K562 (cell line): ENCODE measurements at regions not wholly inside any gene's neighbourhood (a gene's known extent, or its start where the extent isn't known, plus 50 kb on each side); places are given as distances from the start of the nearest gene placed in this dataset.

Experiments used
- ARID1B ChIP-seq: fragments of 450-650 bp; IDR thresholded peaks from 2 replicates; pipeline ENCODE4 v1.6.1; 2016; ENCODE audit warnings: antibody characterized with exemption, mild to moderate bottlenecking, inconsistent platforms
- CCAR2 ChIP-seq: fragments of 200-400 bp; formaldehyde crosslinking; IDR thresholded peaks from 2 replicates; pipeline ENCODE4 v1.6.1; 2017; ENCODE audit warnings: mild to moderate bottlenecking, low read depth, low read length
- CHCHD3 ChIP-seq: fragments of 250-450 bp; sonication (Bioruptor Pico); IDR thresholded peaks from 2 replicates; pipeline ENCODE4 v2.1.2; 2022; ENCODE audit warnings: mild to moderate bottlenecking
- CTCFL ChIP-seq: IDR thresholded peaks from 2 replicates; pipeline ENCODE4 v1.6.1; 2011; ENCODE audit warnings: borderline replicate concordance, low read depth, mild to moderate bottlenecking, moderate library complexity, low read length; ENCODE audit not compliant: insufficient read depth, poor library complexity, severe bottlenecking
- E2F3 ChIP-seq: fragments of 250-450 bp; sonication (Bioruptor Pico); IDR thresholded peaks from 2 replicates; pipeline ENCODE4 v1.4.0; 2020; ENCODE audit warnings: mild to moderate bottlenecking
- ESRRA ChIP-seq: fragments of 450-650 bp; IDR thresholded peaks from 2 replicates; pipeline ENCODE4 v1.6.1; 2014; ENCODE audit warnings: low read depth, mild to moderate bottlenecking, moderate library complexity, borderline replicate concordance
- FOXM1 ChIP-seq, 2 experiments: fragments of 450-650 bp in 1 of 2; sonication (generic) in 1 of 2; formaldehyde crosslinking in 1 of 2; IDR thresholded peaks; 2 replicates each; pipeline versions ENCODE4 v1.6.1 to v1.9.0; 2017 to 2022; ENCODE audit warnings: low read depth in 2 of 2, mild to moderate bottlenecking in 2 of 2, missing genetic modification reagents in 1 of 2, moderate library complexity in 1 of 2
- FUS ChIP-seq: fragments of 200-400 bp; formaldehyde crosslinking; optimal IDR thresholded peaks from 2 replicates; pipeline ENCODE3; 2017; ENCODE audit warnings: low read depth, low read length
- HIVEP1 ChIP-seq: fragments of 250-450 bp; sonication (Bioruptor Pico); IDR thresholded peaks from 2 replicates; pipeline ENCODE4 v1.4.0; 2020; ENCODE audit warnings: mild to moderate bottlenecking
- LARP7 ChIP-seq: fragments of 450-650 bp; IDR thresholded peaks from 2 replicates; pipeline ENCODE4 v1.6.1; 2016
- MYC ChIP-seq, 2 experiments: fragments of 250-450 bp in 1 of 2; sonication (Bioruptor Pico) in 1 of 2; IDR thresholded peaks; 2 replicates each; pipeline versions ENCODE4 v1.5.1 to v1.6.1; 2012 to 2021; ENCODE audit warnings: low read depth in 2 of 2, borderline replicate concordance in 1 of 2, improper control_type of control experiment in 1 of 2, low read length in 1 of 2, mild to moderate bottlenecking in 1 of 2, moderate library complexity in 1 of 2
- NCOA2 ChIP-seq, 2 experiments: fragments of 450-650 bp; IDR thresholded peaks; 2 replicates each; pipeline ENCODE4 v1.6.1; 2018; ENCODE audit warnings: mild to moderate bottlenecking in 2 of 2, moderate library complexity in 1 of 2; ENCODE audit not compliant: partially characterized antibody in 2 of 2
- RBM14 ChIP-seq: fragments of 200-400 bp; formaldehyde crosslinking; IDR thresholded peaks from 2 replicates; pipeline ENCODE4 v1.6.1; 2018; ENCODE audit warnings: low read depth, mild to moderate bottlenecking, low read length, moderate library complexity, borderline replicate concordance; ENCODE audit not compliant: insufficient read depth
- SIX5 ChIP-seq, 2 experiments: IDR thresholded peaks; 2 replicates each; pipeline ENCODE4 v1.6.1; 2011; ENCODE audit warnings: low read length in 2 of 2, borderline replicate concordance in 1 of 2, low read depth in 1 of 2, mild to moderate bottlenecking in 1 of 2, moderate library complexity in 1 of 2; ENCODE audit not compliant: insufficient read depth in 1 of 2
- TBL1XR1 ChIP-seq, 2 experiments: IDR thresholded peaks; 2 replicates each; pipeline ENCODE4 v1.6.1; 2012; ENCODE audit warnings: improper control_type of control experiment in 2 of 2, low read length in 2 of 2, mild to moderate bottlenecking in 1 of 2
- THRAP3 ChIP-seq: fragments of 450-650 bp; IDR thresholded peaks from 2 replicates; pipeline ENCODE4 v1.6.1; 2016; ENCODE audit warnings: mild to moderate bottlenecking, inconsistent platforms, borderline replicate concordance
- TRIM24 ChIP-seq, 2 experiments: fragments of 450-650 bp; IDR thresholded peaks; 2 replicates each; pipeline ENCODE4 v1.6.1; 2016
- ZFX ChIP-seq: sonication (generic); formaldehyde crosslinking; IDR thresholded peaks from 2 replicates; pipeline ENCODE4 v1.8.0; 2022; ENCODE audit warnings: mild to moderate bottlenecking, missing genetic modification reagents, moderate library complexity
- ZNF134 ChIP-seq: fragments of 250-450 bp; sonication (Bioruptor Pico); conservative IDR thresholded peaks from 2 replicates; pipeline ENCODE4 v1.4.0; 2020
- ZNF24 ChIP-seq: fragments of 450-650 bp; IDR thresholded peaks from 2 replicates; pipeline ENCODE4 v1.6.1; 2016
- ZNF316 ChIP-seq: fragments of 450-650 bp; IDR thresholded peaks from 2 replicates; pipeline ENCODE4 v1.6.1; 2016
- TF ChIP-seq, protein P1 (sequence below), 2 experiments: fragments of 450-650 bp in 1 of 2; IDR thresholded peaks; 2 replicates each; pipeline ENCODE4 v1.6.1; 2011 to 2017; ENCODE audit warnings: low read depth in 2 of 2, antibody characterized with exemption in 1 of 2, borderline replicate concordance in 1 of 2, low read length in 1 of 2, mild to moderate bottlenecking in 1 of 2, mixed read lengths in 1 of 2; ENCODE audit not compliant: control insufficient read depth in 1 of 2
- TF ChIP-seq, protein P2 (sequence below): IDR thresholded peaks from 2 replicates; pipeline ENCODE4 v1.6.1; 2012; ENCODE audit warnings: low read depth, low read length, improper control_type of control experiment, borderline replicate concordance

- TF ChIP-seq ZNF316 (no peak), LARP7 (no peak), MYC (IDR thresholded peaks at IDR 0.05; ENCODE audit: low read depth, low read length) (no peak), MYC (CRISPR knock-in tag; IDR thresholded peaks at IDR 0.05; ENCODE audit: borderline replicate concordance, low read depth) (no peak), THRAP3 (no peak), HIVEP1 (CRISPR knock-in tag) (no peak), CTCFL (no peak), NCOA2 (IDR thresholded peaks at IDR 0.05; ENCODE audit: partially characterized antibody in 2 of 2) (no peak), CCAR2 (no peak), TRIM24 (IDR thresholded peaks at IDR 0.05) (peak; percentile 53 to 63; a peak in 2 of 4 replicates), SIX5 (IDR thresholded peaks at IDR 0.05; ENCODE audit: borderline replicate concordance in 1 of 2, insufficient read depth in 1 of 2, low read depth in 1 of 2, low read length in 2 of 2) (no peak), TBL1XR1 (IDR thresholded peaks at IDR 0.05; ENCODE audit: low read length in 2 of 2) (peak; percentile 30 to 74; a peak in 2 of 4 replicates), FOXM1 (IDR thresholded peaks at IDR 0.05; ENCODE audit: low read depth) (no peak), FOXM1 (CRISPR knock-in tag; IDR thresholded peaks at IDR 0.05; ENCODE audit: low read depth) (no peak), ESRRA (no peak), FUS (no peak), CHCHD3 (CRISPR knock-in tag) (no peak), ZNF24 (no peak), RBM14 (no peak), ARID1B (peak; percentile 94), ZFX (CRISPR knock-in tag) (no peak), E2F3 (no peak), ZNF134 (no peak)
- TF ChIP-seq, protein P1, sequence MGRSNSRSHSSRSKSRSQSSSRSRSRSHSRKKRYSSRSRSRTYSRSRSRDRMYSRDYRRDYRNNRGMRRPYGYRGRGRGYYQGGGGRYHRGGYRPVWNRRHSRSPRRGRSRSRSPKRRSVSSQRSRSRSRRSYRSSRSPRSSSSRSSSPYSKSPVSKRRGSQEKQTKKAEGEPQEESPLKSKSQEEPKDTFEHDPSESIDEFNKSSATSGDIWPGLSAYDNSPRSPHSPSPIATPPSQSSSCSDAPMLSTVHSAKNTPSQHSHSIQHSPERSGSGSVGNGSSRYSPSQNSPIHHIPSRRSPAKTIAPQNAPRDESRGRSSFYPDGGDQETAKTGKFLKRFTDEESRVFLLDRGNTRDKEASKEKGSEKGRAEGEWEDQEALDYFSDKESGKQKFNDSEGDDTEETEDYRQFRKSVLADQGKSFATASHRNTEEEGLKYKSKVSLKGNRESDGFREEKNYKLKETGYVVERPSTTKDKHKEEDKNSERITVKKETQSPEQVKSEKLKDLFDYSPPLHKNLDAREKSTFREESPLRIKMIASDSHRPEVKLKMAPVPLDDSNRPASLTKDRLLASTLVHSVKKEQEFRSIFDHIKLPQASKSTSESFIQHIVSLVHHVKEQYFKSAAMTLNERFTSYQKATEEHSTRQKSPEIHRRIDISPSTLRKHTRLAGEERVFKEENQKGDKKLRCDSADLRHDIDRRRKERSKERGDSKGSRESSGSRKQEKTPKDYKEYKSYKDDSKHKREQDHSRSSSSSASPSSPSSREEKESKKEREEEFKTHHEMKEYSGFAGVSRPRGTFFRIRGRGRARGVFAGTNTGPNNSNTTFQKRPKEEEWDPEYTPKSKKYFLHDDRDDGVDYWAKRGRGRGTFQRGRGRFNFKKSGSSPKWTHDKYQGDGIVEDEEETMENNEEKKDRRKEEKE (IDR thresholded peaks at IDR 0.05; ENCODE audit: borderline replicate concordance in 1 of 2, control insufficient read depth in 1 of 2, low read depth in 2 of 2, low read length in 1 of 2) = no peak
- TF ChIP-seq, protein P2, sequence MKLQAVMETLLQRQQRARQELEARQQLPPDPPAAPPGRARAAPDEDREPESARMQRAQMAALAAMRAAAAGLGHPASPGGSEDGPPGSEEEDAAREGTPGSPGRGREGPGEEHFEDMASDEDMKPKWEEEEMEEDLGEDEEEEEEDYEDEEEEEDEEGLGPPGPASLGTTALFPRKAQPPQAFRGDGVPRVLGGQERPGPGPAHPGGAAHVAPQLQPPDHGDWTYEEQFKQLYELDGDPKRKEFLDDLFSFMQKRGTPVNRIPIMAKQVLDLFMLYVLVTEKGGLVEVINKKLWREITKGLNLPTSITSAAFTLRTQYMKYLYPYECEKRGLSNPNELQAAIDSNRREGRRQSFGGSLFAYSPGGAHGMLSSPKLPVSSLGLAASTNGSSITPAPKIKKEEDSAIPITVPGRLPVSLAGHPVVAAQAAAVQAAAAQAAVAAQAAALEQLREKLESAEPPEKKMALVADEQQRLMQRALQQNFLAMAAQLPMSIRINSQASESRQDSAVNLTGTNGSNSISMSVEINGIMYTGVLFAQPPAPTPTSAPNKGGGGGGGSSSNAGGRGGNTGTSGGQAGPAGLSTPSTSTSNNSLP = peak; percentile 79; the same call in 1 of the 2 replicates
These were observed 122.4 kb upstream of the OR9Q1 start (continued) for GRCh38 chr11:57901278-57901677.
